Karpas-422 (cell line): ENCODE measurements at regions not wholly inside any gene's neighbourhood (a gene's known extent, or its start where the extent isn't known, plus 50 kb on each side); places are given as distances from the start of the nearest gene placed in this dataset.
"Not testable (repeated sequence)": the region's sequence is repeated elsewhere in the genome, so short reads cannot be mapped to it uniquely, and the experiment has no call there.

Experiments
- DNase-seq: peaks from one replicate; pipeline ENCODE4 v3.0.0-alpha.2; 2015
- H2AFZ ChIP-seq: fragments of 200-600 bp; sonication (generic); 2 replicates; pipeline ENCODE4 v1.6.1; 2014; ENCODE audit warnings: antibody characterized with exemption, low read length, mixed read lengths
- H3K27ac ChIP-seq: fragments of 200-600 bp; sonication (generic); 2 replicates; pipeline ENCODE4 v1.5.1; 2014; ENCODE audit warnings: mild to moderate bottlenecking, low read length, moderate library complexity
- H3K27me3 ChIP-seq: fragments of 200-600 bp; sonication (generic); 2 replicates; pipeline ENCODE4 v1.6.1; 2014; ENCODE audit warnings: low read length, mixed read lengths
- H3K36me3 ChIP-seq: fragments of 200-600 bp; sonication (generic); 2 replicates; pipeline ENCODE4 v1.6.1; 2014; ENCODE audit warnings: low read length, mixed read lengths; ENCODE audit not compliant: insufficient read depth
- H3K4me1 ChIP-seq: fragments of 200-600 bp; sonication (generic); 2 replicates; pipeline ENCODE4 v1.6.1; 2014; ENCODE audit warnings: mild to moderate bottlenecking, low read length, mixed read lengths
- H3K4me2 ChIP-seq: fragments of 200-600 bp; sonication (generic); 2 replicates; pipeline ENCODE4 v1.6.1; 2014; ENCODE audit warnings: low read length, low read depth, mild to moderate bottlenecking; ENCODE audit not compliant: poor library complexity, severe bottlenecking
- H3K4me3 ChIP-seq: fragments of 200-600 bp; sonication (generic); 2 replicates; pipeline ENCODE4 v1.5.1; 2014; ENCODE audit warnings: mild to moderate bottlenecking, antibody characterized with exemption, low read length, mixed read lengths
- H3K79me2 ChIP-seq: fragments of 200-600 bp; sonication (generic); 2 replicates; pipeline ENCODE4 v1.6.1; 2014; ENCODE audit warnings: mild to moderate bottlenecking, low read length, mixed read lengths
- H3K9ac ChIP-seq: fragments of 200-600 bp; sonication (generic); 2 replicates; pipeline ENCODE4 v1.6.0; 2014; ENCODE audit warnings: low read length
- H3K9me2 ChIP-seq: fragments of 200-600 bp; sonication (generic), shearing (Covaris generic); replicated peaks from 2 replicates; pipeline ENCODE4 v1.6.0; 2014; ENCODE audit warnings: mild to moderate bottlenecking, low read length, moderate library complexity; ENCODE audit not compliant: insufficient read depth
- H3K9me3 ChIP-seq: fragments of 300-700, 200-600 bp; sonication (generic); 2 replicates; pipeline ENCODE4 v1.6.1; 2014; ENCODE audit warnings: low read length, mixed read lengths
- H4K20me1 ChIP-seq: fragments of 200-600 bp; sonication (generic); 2 replicates; pipeline ENCODE4 v1.6.1; 2014; ENCODE audit warnings: mild to moderate bottlenecking, antibody characterized with exemption, low read length, low read depth; ENCODE audit not compliant: insufficient read depth

- no peak overlapping the region for H3K4me3 ChIP-seq
- H3K36me3 ChIP-seq, result no peaks in the 10 kb centered on the region
- no peaks in the 10 kb centered on the region for H3K27me3 ChIP-seq
- H3K4me1 ChIP-seq, result no peaks in the 10 kb centered on the region
- H2AFZ ChIP-seq, result no peak overlapping the region
- H3K9ac ChIP-seq, result no peak overlapping the region
- H3K9me2 ChIP-seq, result no peaks in the 10 kb centered on the region
- no peaks in the 10 kb centered on the region for H3K79me2 ChIP-seq
- no peak overlapping the region for H3K27ac ChIP-seq
- no peaks in the 10 kb centered on the region for H4K20me1 ChIP-seq
- H3K9me3 ChIP-seq, result no peaks in the 10 kb centered on the region
- no peak overlapping the region for H3K4me2 ChIP-seq
- DNase-seq, result no peak
These were observed 109.5 kb downstream of the CLDN17 start for GRCh38 chr21:30057108-30057507.

- H3K36me3 ChIP-seq, result no peaks in the 10 kb centered on the region
- H3K79me2 ChIP-seq, result no peaks in the 10 kb centered on the region
- H3K9me3 ChIP-seq, result no peaks in the 10 kb centered on the region
- H3K4me1 ChIP-seq, result no peaks in the 10 kb centered on the region
- H3K4me3 ChIP-seq, result no peak overlapping the region
- H2AFZ ChIP-seq, result no peak overlapping the region
- H3K9ac ChIP-seq, result no peak overlapping the region
- no peaks in the 10 kb centered on the region for H3K9me2 ChIP-seq
- no peak for DNase-seq
- H3K4me2 ChIP-seq, result no peak overlapping the region
- H4K20me1 ChIP-seq, result no peaks in the 10 kb centered on the region
- H3K27me3 ChIP-seq, result no peaks in the 10 kb centered on the region
- H3K27ac ChIP-seq, result no peak overlapping the region
These were observed 108.8 kb upstream of the GRIK1 start for GRCh38 chr21:30048570-30048969.

- Histone ChIP-seq H3K27ac (no peak overlapping the region), H3K4me1 (no peaks in the 10 kb centered on the region), H3K4me3 (no peak overlapping the region), H3K4me2 (no peak overlapping the region), H3K9me3 (peaks cover 8% of the 10 kb centered on the region; the same call in 1 of the 2 replicates), H2AFZ (no peak overlapping the region), H3K27me3 (no peaks in the 10 kb centered on the region), H3K9ac (no peak overlapping the region), H4K20me1 (no peaks in the 10 kb centered on the region), H3K79me2 (no peaks in the 10 kb centered on the region), H3K9me2 (no peaks in the 10 kb centered on the region), H3K36me3 (no peaks in the 10 kb centered on the region)
- DNase-seq, result peak; percentile 67
These were observed 104.8 kb upstream of the GRIK1 start for GRCh38 chr21:30044447-30045064.

- Histone ChIP-seq H3K9ac (no peak overlapping the region), H3K9me2 (no peaks in the 10 kb centered on the region), H3K27ac (no peak overlapping the region), H3K4me3 (no peak overlapping the region), H2AFZ (no peak overlapping the region), H3K27me3 (no peaks in the 10 kb centered on the region), H3K4me2 (no peak overlapping the region), H4K20me1 (no peaks in the 10 kb centered on the region), H3K9me3 (peaks cover 8% of the 10 kb centered on the region; the same call in 1 of the 2 replicates), H3K36me3 (no peaks in the 10 kb centered on the region), H3K79me2 (no peaks in the 10 kb centered on the region), H3K4me1 (no peaks in the 10 kb centered on the region)
- no peak for DNase-seq
These were observed 102.6 kb upstream of the GRIK1 start for GRCh38 chr21:30042443-30042842.

- Histone ChIP-seq H3K36me3 (no peaks in the 10 kb centered on the region), H3K9ac (no peak overlapping the region), H3K4me3 (no peak overlapping the region), H3K4me1 (no peaks in the 10 kb centered on the region), H3K4me2 (no peak overlapping the region), H2AFZ (no peak overlapping the region), H3K79me2 (no peaks in the 10 kb centered on the region), H3K9me3 (no peaks in the 10 kb centered on the region), H3K27ac (no peak overlapping the region), H3K27me3 (no peaks in the 10 kb centered on the region), H3K9me2 (no peaks in the 10 kb centered on the region), H4K20me1 (no peaks in the 10 kb centered on the region)
- no peak for DNase-seq
These were observed 93.6 kb upstream of the GRIK1 start for GRCh38 chr21:30033441-30033840.

GRCh38 chr21:30030416-30030815 lies 90.6 kb upstream of the GRIK1 start:
- Histone ChIP-seq H3K4me3 (no peak overlapping the region), H3K36me3 (no peaks in the 10 kb centered on the region), H3K9ac (no peak overlapping the region), H3K27me3 (no peaks in the 10 kb centered on the region), H3K9me3 (no peaks in the 10 kb centered on the region), H3K79me2 (no peaks in the 10 kb centered on the region), H3K9me2 (no peaks in the 10 kb centered on the region), H2AFZ (no peak overlapping the region), H3K27ac (no peak overlapping the region), H3K4me1 (no peaks in the 10 kb centered on the region), H4K20me1 (no peaks in the 10 kb centered on the region), H3K4me2 (no peak overlapping the region)
- no peak for DNase-seq

GRCh38 chr21:30028537-30028936 lies 88.7 kb upstream of the GRIK1 start:
- Histone ChIP-seq H3K36me3 (no peaks in the 10 kb centered on the region), H4K20me1 (no peaks in the 10 kb centered on the region), H3K4me3 (no peak overlapping the region), H3K9me2 (no peaks in the 10 kb centered on the region), H3K9me3 (no peaks in the 10 kb centered on the region), H3K4me1 (no peaks in the 10 kb centered on the region), H2AFZ (no peak overlapping the region), H3K4me2 (no peak overlapping the region), H3K79me2 (no peaks in the 10 kb centered on the region), H3K9ac (no peak overlapping the region), H3K27ac (no peak overlapping the region), H3K27me3 (no peaks in the 10 kb centered on the region)
- DNase-seq, result no peak

GRCh38 chr21:30027986-30028385 lies 88.2 kb upstream of the GRIK1 start:
- Histone ChIP-seq H2AFZ (no peak overlapping the region), H3K36me3 (no peaks in the 10 kb centered on the region), H3K9me3 (no peaks in the 10 kb centered on the region), H3K4me1 (no peaks in the 10 kb centered on the region), H3K4me3 (no peak overlapping the region), H4K20me1 (no peaks in the 10 kb centered on the region), H3K79me2 (no peaks in the 10 kb centered on the region), H3K9me2 (no peaks in the 10 kb centered on the region), H3K9ac (no peak overlapping the region), H3K4me2 (no peak overlapping the region), H3K27me3 (no peaks in the 10 kb centered on the region), H3K27ac (no peak overlapping the region)
- no peak for DNase-seq

- not testable (repeated sequence) for H4K20me1 ChIP-seq, H3K4me2 ChIP-seq, H3K9me3 ChIP-seq, H3K9ac ChIP-seq, H3K27me3 ChIP-seq, H3K4me3 ChIP-seq, H3K79me2 ChIP-seq, DNase-seq, H3K27ac ChIP-seq, H2AFZ ChIP-seq, H3K36me3 ChIP-seq, H3K4me1 ChIP-seq, H3K9me2 ChIP-seq
These were observed 83.3 kb upstream of the GRIK1 start for GRCh38 chr21:30023056-30023455.
